HEK293T (cell line): ENCODE measurements at regions not wholly inside any gene's neighbourhood (a gene's known extent, or its start where the extent isn't known, plus 50 kb on each side); places are given as distances from the start of the nearest gene placed in this dataset.

Experiments
- ARNT ChIP-seq: fragments of 450-650 bp; IDR thresholded peaks from 2 replicates; pipeline ENCODE4 v1.6.1; 2017; ENCODE audit warnings: mild to moderate bottlenecking
- BHLHE40 ChIP-seq: fragments of 450-650 bp; IDR thresholded peaks from 2 replicates; pipeline ENCODE4 v1.6.1; 2016; ENCODE audit warnings: mild to moderate bottlenecking, moderate library complexity, borderline replicate concordance
- ELF4 ChIP-seq: fragments of 450-650 bp; IDR thresholded peaks from 2 replicates; pipeline ENCODE4 v1.6.1; 2017; ENCODE audit warnings: antibody characterized with exemption
- FOXA1 ChIP-seq: fragments of 450-650 bp; IDR thresholded peaks from 2 replicates; pipeline ENCODE4 v1.6.1; 2016; ENCODE audit warnings: mild to moderate bottlenecking
- FOXK2 ChIP-seq: fragments of 450-650 bp; IDR thresholded peaks from 2 replicates; pipeline ENCODE4 v1.6.1; 2016; ENCODE audit warnings: mild to moderate bottlenecking
- FOXM1 ChIP-seq: fragments of 450-650 bp; IDR thresholded peaks from 2 replicates; pipeline ENCODE4 v1.6.1; 2017; ENCODE audit warnings: mild to moderate bottlenecking, borderline replicate concordance
- L3MBTL2 ChIP-seq: fragments of 450-650 bp; conservative IDR thresholded peaks from 2 replicates; pipeline ENCODE4 v1.6.1; 2016; ENCODE audit warnings: mild to moderate bottlenecking
- LEF1 ChIP-seq: fragments of 450-650 bp; IDR thresholded peaks from 2 replicates; pipeline ENCODE4 v1.6.1; 2017; ENCODE audit warnings: mild to moderate bottlenecking, borderline replicate concordance
- NFRKB ChIP-seq: fragments of 450-650 bp; IDR thresholded peaks from 2 replicates; pipeline ENCODE4 v1.6.1; 2016; ENCODE audit warnings: mild to moderate bottlenecking, moderate library complexity
- SP1 ChIP-seq: fragments of 450-650 bp; IDR thresholded peaks from 2 replicates; pipeline ENCODE4 v1.6.1; 2017
- SUZ12 ChIP-seq: fragments of 450-650 bp; IDR thresholded peaks from 2 replicates; pipeline ENCODE4 v1.6.1; 2016; ENCODE audit warnings: mild to moderate bottlenecking
- TARDBP ChIP-seq: fragments of 450-650 bp; IDR thresholded peaks from 2 replicates; pipeline ENCODE4 v1.6.1; 2016
- ZNF384 ChIP-seq: fragments of 450-650 bp; IDR thresholded peaks from 2 replicates; pipeline ENCODE4 v1.6.1; 2016
- TF ChIP-seq, protein P1 (sequence below): fragments of 450-650 bp; IDR thresholded peaks from 2 replicates; pipeline ENCODE4 v1.6.1; 2016

DNA sequence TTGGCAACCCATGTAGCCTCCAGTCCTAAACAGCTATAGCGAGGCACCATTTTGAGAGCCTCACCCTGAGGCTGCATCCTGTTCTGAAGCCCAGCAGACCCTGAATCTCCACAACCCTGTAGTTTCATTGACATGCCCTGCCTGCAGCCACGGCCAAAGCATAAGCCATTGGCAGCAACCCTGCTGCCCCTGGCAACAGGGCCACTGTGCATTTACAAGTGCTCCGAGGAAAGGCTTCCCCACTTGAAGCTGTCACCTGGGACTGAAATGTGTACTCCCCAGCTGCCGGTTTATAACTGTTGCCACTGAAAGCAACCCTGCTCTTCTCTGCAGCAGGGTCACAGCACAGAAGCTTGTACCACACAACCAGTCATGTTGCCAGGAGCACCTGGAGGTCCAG lies 124.2 kb upstream of the OLFM3 start:
- TF ChIP-seq, protein P1, sequence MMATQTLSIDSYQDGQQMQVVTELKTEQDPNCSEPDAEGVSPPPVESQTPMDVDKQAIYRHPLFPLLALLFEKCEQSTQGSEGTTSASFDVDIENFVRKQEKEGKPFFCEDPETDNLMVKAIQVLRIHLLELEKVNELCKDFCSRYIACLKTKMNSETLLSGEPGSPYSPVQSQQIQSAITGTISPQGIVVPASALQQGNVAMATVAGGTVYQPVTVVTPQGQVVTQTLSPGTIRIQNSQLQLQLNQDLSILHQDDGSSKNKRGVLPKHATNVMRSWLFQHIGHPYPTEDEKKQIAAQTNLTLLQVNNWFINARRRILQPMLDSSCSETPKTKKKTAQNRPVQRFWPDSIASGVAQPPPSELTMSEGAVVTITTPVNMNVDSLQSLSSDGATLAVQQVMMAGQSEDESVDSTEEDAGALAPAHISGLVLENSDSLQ, result no peak
- TF ChIP-seq BHLHE40 (no peak), NFRKB (no peak), LEF1 (no peak), FOXK2 (no peak), ZNF384 (no peak), SUZ12 (no peak), FOXA1 (no peak), L3MBTL2 (no peak), ELF4 (no peak), ARNT (no peak), FOXM1 (no peak), SP1 (no peak), TARDBP (no peak)
